Progenitor cell of endocrine pancreas (in vitro differentiated cells): ENCODE measurements at regions not wholly inside any gene's neighbourhood (a gene's known extent, or its start where the extent isn't known, plus 50 kb on each side); places are given as distances from the start of the nearest gene placed in this dataset.

Experiments used
- DNase-seq: peaks from one replicate; pipeline ENCODE4 v3.0.0; 2021; ENCODE audit warnings: low spot score; ENCODE audit not compliant: unreplicated experiment
- H3K27ac Mint-ChIP-seq: 2 replicates; pipeline ENCODE4 v1.8.0; 2021; ENCODE audit warnings: mild to moderate bottlenecking, moderate library complexity, mixed read lengths
- H3K27me3 Mint-ChIP-seq: 2 replicates; pipeline ENCODE4 v1.8.0; 2021; ENCODE audit warnings: mixed read lengths
- H3K36me3 Mint-ChIP-seq: 2 replicates; pipeline ENCODE4 v1.8.0; 2022; ENCODE audit warnings: mixed read lengths; ENCODE audit not compliant: insufficient read depth
- H3K4me1 Mint-ChIP-seq: 2 replicates; pipeline ENCODE4 v1.8.0; 2021; ENCODE audit warnings: low read depth, mixed read lengths
- H3K4me3 Mint-ChIP-seq: 2 replicates; pipeline ENCODE4 v1.8.0; 2021; ENCODE audit warnings: low read depth, mild to moderate bottlenecking, moderate library complexity, mixed read lengths
- H3K9me3 Mint-ChIP-seq: 2 replicates; pipeline ENCODE4 v1.8.0; 2021; ENCODE audit warnings: low read depth, mixed read lengths
- CTCF ChIP-seq: fragments of 200-600 bp; sonication (generic); IDR thresholded peaks from one replicate; pipeline ENCODE4 v1.5.0; 2021; ENCODE audit warnings: antibody characterized with exemption, mild to moderate bottlenecking; ENCODE audit not compliant: unreplicated experiment

- Mint-ChIP-seq H3K9me3 (no peaks in the 10 kb centered on the region), H3K27ac (no peak overlapping the region), H3K27me3 (peaks cover 9% of the 10 kb centered on the region), H3K4me3 (no peak overlapping the region), H3K36me3 (no peaks in the 10 kb centered on the region), H3K4me1 (no peaks in the 10 kb centered on the region)
- TF ChIP-seq CTCF: no peak
- no peak for DNase-seq
Measured at GRCh38 chr9:109886617-109887016, 106.6 kb downstream of the PALM2AKAP2 start.

- Mint-ChIP-seq H3K9me3 (no peaks in the 10 kb centered on the region), H3K4me3 (no peak overlapping the region), H3K36me3 (no peaks in the 10 kb centered on the region), H3K4me1 (no peaks in the 10 kb centered on the region), H3K27ac (no peak overlapping the region), H3K27me3 (peaks cover 9% of the 10 kb centered on the region)
- no peak for TF ChIP-seq CTCF
- no peak for DNase-seq
Measured at GRCh38 chr9:109887079-109887478, 107.1 kb downstream of the PALM2AKAP2 start.

GRCh38 chr9:109888695-109889094, 108.7 kb downstream of the PALM2AKAP2 start:
- no peak overlapping the region for H3K4me3 Mint-ChIP-seq

GRCh38 chr9:109889456-109889855, 109.5 kb downstream of the PALM2AKAP2 start:
- Mint-ChIP-seq H3K4me3 (no peak overlapping the region), H3K36me3 (no peaks in the 10 kb centered on the region)

More at GRCh38 chr9:109888695-109889094, 108.7 kb downstream of the PALM2AKAP2 start:
- H3K27ac Mint-ChIP-seq: no peak overlapping the region
- no peaks in the 10 kb centered on the region for H3K36me3 Mint-ChIP-seq
- peaks cover 11% of the 10 kb centered on the region for H3K27me3 Mint-ChIP-seq
- no peaks in the 10 kb centered on the region for H3K4me1 Mint-ChIP-seq
- no peak for TF ChIP-seq CTCF
- H3K9me3 Mint-ChIP-seq: no peaks in the 10 kb centered on the region
- no peak for DNase-seq

GRCh38 chr9:109893241-109893640, 113.2 kb downstream of the PALM2AKAP2 start:
- no peaks in the 10 kb centered on the region for H3K36me3 Mint-ChIP-seq
- no peak for TF ChIP-seq CTCF
- H3K27me3 Mint-ChIP-seq: peaks cover 2% of the 10 kb centered on the region
- H3K9me3 Mint-ChIP-seq: no peaks in the 10 kb centered on the region
- no peak overlapping the region for H3K27ac Mint-ChIP-seq
- H3K4me1 Mint-ChIP-seq: no peaks in the 10 kb centered on the region
- no peak for DNase-seq
- no peak overlapping the region for H3K4me3 Mint-ChIP-seq

More at GRCh38 chr9:109889456-109889855, 109.5 kb downstream of the PALM2AKAP2 start:
- no peak for DNase-seq
- H3K27ac Mint-ChIP-seq: no peak overlapping the region
- H3K9me3 Mint-ChIP-seq: no peaks in the 10 kb centered on the region
- H3K27me3 Mint-ChIP-seq: peaks cover 11% of the 10 kb centered on the region
- TF ChIP-seq CTCF: no peak
- H3K4me1 Mint-ChIP-seq: no peaks in the 10 kb centered on the region
